Breast epithelium (tissue), 4 donors: ENCODE measurements at regions not wholly inside any gene's neighbourhood (a gene's known extent, or its start where the extent isn't known, plus 50 kb on each side); places are given as distances from the start of the nearest gene placed in this dataset.
"Not testable (repeated sequence)": the region's sequence is repeated elsewhere in the genome, so short reads cannot be mapped to it uniquely, and the experiment has no call there.

ENCODE experiments used
- DNase-seq, 2 donors: peaks; one replicate each; pipeline ENCODE4 v3.0.0-alpha.2; 2019; ENCODE audit warnings: low spot score in 2 of 2
- H3K27ac ChIP-seq, 2 donors: fragments of 200-600 bp; sonication (generic) in 1 of 2; one replicate each; pipeline ENCODE4 v1.5.1; 2016 to 2019; ENCODE audit warnings: mild to moderate bottlenecking in 1 of 2
- H3K27me3 ChIP-seq, 2 donors: fragments of 200-600 bp; sonication (generic) in 1 of 2; one replicate each; pipeline versions ENCODE4 v1.5.1 to v1.6.0; 2017 to 2019; ENCODE audit warnings: control low read depth in 1 of 2, mild to moderate bottlenecking in 1 of 2
- H3K36me3 ChIP-seq: fragments of 200-600 bp; one replicate; pipeline ENCODE4 v1.5.1; 2019
- H3K4me1 ChIP-seq, 2 donors: fragments of 200-600 bp; sonication (generic); one replicate each; pipeline ENCODE4 v1.5.1; 2016 to 2019; ENCODE audit warnings: control low read depth in 1 of 2
- H3K4me3 ChIP-seq, 3 donors: fragments of 200-600 bp; sonication (generic); 1 replicate in 2 of 3; 2 replicates in 1 of 3; pipeline ENCODE4 v1.5.1; 2016 to 2019; ENCODE audit warnings: mild to moderate bottlenecking in 3 of 3, moderate library complexity in 2 of 3
- H3K9me3 ChIP-seq, 2 donors: fragments of 200-600 bp; sonication (generic) in 1 of 2; one replicate each; pipeline ENCODE4 v1.5.1; 2016 to 2019; ENCODE audit warnings: control low read depth in 1 of 2
- POLR2A ChIP-seq: fragments of 450-650 bp; IDR thresholded peaks from one replicate; pipeline ENCODE4 v1.6.1; 2016; ENCODE audit warnings: antibody characterized with exemption, mild to moderate bottlenecking, moderate library complexity
- POLR2AphosphoS5 ChIP-seq, 3 donors: sonication (generic); formaldehyde crosslinking; IDR thresholded peaks; one replicate each; pipeline ENCODE4 v1.6.1; 2017; ENCODE audit warnings: antibody characterized with exemption in 3 of 3
- intact Hi-C: fragments of 100-400 bp; cut with DNase I; formaldehyde crosslinking; loops from one replicate; pipeline ENCODE4 v1.15.1; 2023; ENCODE audit warnings: low total_unique reads
- TF ChIP-seq, protein P1 (sequence below), 3 donors: fragments of 450-650 bp; IDR thresholded peaks; one replicate each; pipeline ENCODE4 v1.5.1; 2016 to 2017; ENCODE audit warnings: antibody characterized with exemption in 3 of 3, mild to moderate bottlenecking in 3 of 3, moderate library complexity in 3 of 3

DNA sequence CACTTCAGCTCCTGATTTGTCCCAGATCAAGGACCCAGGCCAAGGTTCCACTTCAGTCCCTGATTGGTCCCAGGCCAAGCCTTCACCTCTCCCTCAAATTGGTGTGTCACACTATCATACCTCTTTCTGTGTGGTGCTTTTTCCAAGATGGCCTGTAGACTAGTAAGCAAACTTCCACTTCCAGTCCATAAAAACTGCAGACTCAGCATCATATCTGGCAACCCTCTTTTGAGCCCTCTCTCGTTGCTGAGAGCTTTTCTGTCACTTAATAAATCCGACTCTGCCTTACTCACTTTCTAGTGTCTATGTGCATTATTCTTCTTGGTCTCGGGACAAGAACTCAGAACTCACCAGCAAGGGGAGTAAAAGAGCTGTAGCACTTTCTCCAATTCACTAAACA lies 1395.1 kb downstream of the LRFN5 start:
- peaks cover 25 to 54% of the 10 kb centered on the region in 2 donors for H3K9me3 ChIP-seq
- H3K4me1 ChIP-seq: no peaks in the 10 kb centered on the region
- no peak for DNase-seq
- intact Hi-C loops: no loop called here
- H3K36me3 ChIP-seq: no peaks in the 10 kb centered on the region
- no peak overlapping the region for H3K27ac ChIP-seq
- H3K27me3 ChIP-seq: no peaks in the 10 kb centered on the region
- TF ChIP-seq, protein P1, sequence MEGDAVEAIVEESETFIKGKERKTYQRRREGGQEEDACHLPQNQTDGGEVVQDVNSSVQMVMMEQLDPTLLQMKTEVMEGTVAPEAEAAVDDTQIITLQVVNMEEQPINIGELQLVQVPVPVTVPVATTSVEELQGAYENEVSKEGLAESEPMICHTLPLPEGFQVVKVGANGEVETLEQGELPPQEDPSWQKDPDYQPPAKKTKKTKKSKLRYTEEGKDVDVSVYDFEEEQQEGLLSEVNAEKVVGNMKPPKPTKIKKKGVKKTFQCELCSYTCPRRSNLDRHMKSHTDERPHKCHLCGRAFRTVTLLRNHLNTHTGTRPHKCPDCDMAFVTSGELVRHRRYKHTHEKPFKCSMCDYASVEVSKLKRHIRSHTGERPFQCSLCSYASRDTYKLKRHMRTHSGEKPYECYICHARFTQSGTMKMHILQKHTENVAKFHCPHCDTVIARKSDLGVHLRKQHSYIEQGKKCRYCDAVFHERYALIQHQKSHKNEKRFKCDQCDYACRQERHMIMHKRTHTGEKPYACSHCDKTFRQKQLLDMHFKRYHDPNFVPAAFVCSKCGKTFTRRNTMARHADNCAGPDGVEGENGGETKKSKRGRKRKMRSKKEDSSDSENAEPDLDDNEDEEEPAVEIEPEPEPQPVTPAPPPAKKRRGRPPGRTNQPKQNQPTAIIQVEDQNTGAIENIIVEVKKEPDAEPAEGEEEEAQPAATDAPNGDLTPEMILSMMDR (IDR thresholded peaks at IDR 0.05): no peak
- no peak for TF ChIP-seq POLR2AphosphoS5 (IDR thresholded peaks at IDR 0.05)
- no peak for TF ChIP-seq POLR2A
- H3K4me3 ChIP-seq: no peak overlapping the region

- Histone ChIP-seq H3K27me3 (no peaks in the 10 kb centered on the region), H3K36me3 (no peaks in the 10 kb centered on the region), H3K4me3 (no peak overlapping the region), H3K4me1 (no peaks in the 10 kb centered on the region), H3K9me3 (no peaks in the 10 kb centered on the region), H3K27ac (no peak overlapping the region)
- TF ChIP-seq, protein P1 (IDR thresholded peaks at IDR 0.05): no peak
- no peak for TF ChIP-seq POLR2AphosphoS5 (IDR thresholded peaks at IDR 0.05)
- TF ChIP-seq POLR2A: no peak
- no peak for DNase-seq
- intact Hi-C loops: no loop called here
Measured at GRCh38 chr14:42994051-42994736, 1387.5 kb downstream of the LRFN5 start.

- Histone ChIP-seq H3K4me3 (no peak overlapping the region), H3K9me3 (no peaks in the 10 kb centered on the region), H3K36me3 (no peaks in the 10 kb centered on the region), H3K4me1 (no peaks in the 10 kb centered on the region), H3K27ac (no peak overlapping the region), H3K27me3 (no peaks in the 10 kb centered on the region)
- TF ChIP-seq POLR2AphosphoS5 (IDR thresholded peaks at IDR 0.05) (no peak), POLR2A (no peak)
- TF ChIP-seq, protein P1 (IDR thresholded peaks at IDR 0.05): no peak
- intact Hi-C loops: no loop called here
- no peak for DNase-seq
Measured at GRCh38 chr14:42992930-42993329, 1386.3 kb downstream of the LRFN5 start.

DNA sequence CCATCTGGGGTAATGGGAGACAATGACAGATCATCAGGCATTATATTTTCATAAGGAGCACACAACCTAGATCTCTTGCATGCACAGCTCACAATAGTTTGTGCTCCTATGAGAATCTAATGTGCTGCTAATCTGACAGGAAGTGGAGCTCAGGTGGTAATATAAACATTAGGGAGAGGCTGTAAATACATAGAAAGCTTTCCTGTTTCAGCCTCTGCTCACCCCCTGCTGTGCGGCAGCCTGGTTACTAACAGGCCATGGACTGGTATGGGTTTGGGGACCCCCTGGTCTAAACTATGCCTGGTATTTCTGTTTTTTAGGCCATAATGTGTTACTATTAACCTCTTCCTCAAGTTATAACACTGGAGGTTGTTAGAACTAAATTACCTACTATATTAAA lies 1373.7 kb downstream of the LRFN5 start:
- no peak overlapping the region for H3K27ac ChIP-seq
- intact Hi-C loops: no loop called here
- no peak for DNase-seq
- no peaks in the 10 kb centered on the region for H3K36me3 ChIP-seq
- no peak overlapping the region for H3K4me3 ChIP-seq
- H3K4me1 ChIP-seq: no peaks in the 10 kb centered on the region
- H3K27me3 ChIP-seq: no peaks in the 10 kb centered on the region
- TF ChIP-seq, protein P1 (IDR thresholded peaks at IDR 0.05): no peak
- TF ChIP-seq POLR2A (no peak), POLR2AphosphoS5 (IDR thresholded peaks at IDR 0.05) (no peak)
- H3K9me3 ChIP-seq: no peaks in the 10 kb centered on the region

- H3K4me1 ChIP-seq, DNase-seq, H3K4me3 ChIP-seq, H3K27me3 ChIP-seq, intact Hi-C loops, H3K9me3 ChIP-seq, H3K27ac ChIP-seq, H3K36me3 ChIP-seq: not testable (repeated sequence)
Measured at GRCh38 chr14:42973171-42973570, 1366.5 kb downstream of the LRFN5 start.

GRCh38 chr14:42965512-42965911 lies 1358.8 kb downstream of the LRFN5 start:
- TF ChIP-seq POLR2A: no peak
- no peak for TF ChIP-seq POLR2AphosphoS5 (IDR thresholded peaks at IDR 0.05)
- TF ChIP-seq, protein P1 (IDR thresholded peaks at IDR 0.05): no peak
- no peaks in the 10 kb centered on the region for H3K27me3 ChIP-seq
- intact Hi-C loops: no loop called here
- no peak overlapping the region for H3K4me3 ChIP-seq
- no peak overlapping the region for H3K27ac ChIP-seq
- DNase-seq: no peak
- H3K4me1 ChIP-seq: no peaks in the 10 kb centered on the region
- H3K36me3 ChIP-seq: no peaks in the 10 kb centered on the region
- peaks cover 0 to 2% of the 10 kb centered on the region in 2 donors for H3K9me3 ChIP-seq
